GM12865 (cell line): ENCODE measurements at regions not wholly inside any gene's neighbourhood (a gene's known extent, or its start where the extent isn't known, plus 50 kb on each side); places are given as distances from the start of the nearest gene placed in this dataset.

Experiments
- DNase-seq: peaks from one replicate; pipeline ENCODE4 v3.0.0; 2010; ENCODE audit warnings: low read depth
- H3K4me3 ChIP-seq: 2 replicates; pipeline ENCODE4 v1.5.1; 2011; ENCODE audit warnings: mild to moderate bottlenecking, low read depth, low read length, control low read depth
- TF ChIP-seq, protein P1 (sequence below): IDR thresholded peaks from 2 replicates; pipeline ENCODE4 v1.5.1; 2011; ENCODE audit warnings: low read length, control low read depth, low read depth, inconsistent platforms; ENCODE audit not compliant: insufficient read depth; ENCODE audit errors: missing control alignments

DNA sequence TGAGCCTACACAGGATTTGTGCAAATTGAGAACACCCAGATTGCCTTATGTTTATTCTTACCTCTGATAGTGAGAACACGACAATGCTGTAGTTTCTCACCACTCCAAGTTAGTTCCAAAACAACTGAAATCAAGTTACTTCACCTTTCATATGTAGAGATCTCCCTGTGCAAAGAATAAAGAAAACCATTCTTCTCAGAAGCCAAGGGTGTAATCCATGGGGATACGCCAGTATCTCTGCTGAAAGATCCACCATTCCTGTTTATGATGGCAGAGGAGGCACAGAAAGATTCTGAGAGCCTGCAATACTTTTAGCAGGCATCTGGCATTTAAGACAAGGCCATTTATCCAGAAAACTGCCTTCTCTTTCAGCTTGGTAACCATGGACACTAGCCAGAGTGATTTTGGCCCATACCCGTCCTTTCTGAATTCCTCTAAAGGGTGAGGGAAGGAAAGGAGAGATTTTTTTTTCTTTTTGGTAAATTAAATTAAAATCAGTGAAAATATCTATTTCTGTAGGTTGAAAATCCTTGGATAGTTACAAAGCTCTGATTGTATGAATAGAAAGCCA is 355.4 kb upstream of the FAR2 start:
- TF ChIP-seq, protein P1, sequence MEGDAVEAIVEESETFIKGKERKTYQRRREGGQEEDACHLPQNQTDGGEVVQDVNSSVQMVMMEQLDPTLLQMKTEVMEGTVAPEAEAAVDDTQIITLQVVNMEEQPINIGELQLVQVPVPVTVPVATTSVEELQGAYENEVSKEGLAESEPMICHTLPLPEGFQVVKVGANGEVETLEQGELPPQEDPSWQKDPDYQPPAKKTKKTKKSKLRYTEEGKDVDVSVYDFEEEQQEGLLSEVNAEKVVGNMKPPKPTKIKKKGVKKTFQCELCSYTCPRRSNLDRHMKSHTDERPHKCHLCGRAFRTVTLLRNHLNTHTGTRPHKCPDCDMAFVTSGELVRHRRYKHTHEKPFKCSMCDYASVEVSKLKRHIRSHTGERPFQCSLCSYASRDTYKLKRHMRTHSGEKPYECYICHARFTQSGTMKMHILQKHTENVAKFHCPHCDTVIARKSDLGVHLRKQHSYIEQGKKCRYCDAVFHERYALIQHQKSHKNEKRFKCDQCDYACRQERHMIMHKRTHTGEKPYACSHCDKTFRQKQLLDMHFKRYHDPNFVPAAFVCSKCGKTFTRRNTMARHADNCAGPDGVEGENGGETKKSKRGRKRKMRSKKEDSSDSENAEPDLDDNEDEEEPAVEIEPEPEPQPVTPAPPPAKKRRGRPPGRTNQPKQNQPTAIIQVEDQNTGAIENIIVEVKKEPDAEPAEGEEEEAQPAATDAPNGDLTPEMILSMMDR = no peak
- no peak overlapping the region for H3K4me3 ChIP-seq
- no peak for DNase-seq

DNA sequence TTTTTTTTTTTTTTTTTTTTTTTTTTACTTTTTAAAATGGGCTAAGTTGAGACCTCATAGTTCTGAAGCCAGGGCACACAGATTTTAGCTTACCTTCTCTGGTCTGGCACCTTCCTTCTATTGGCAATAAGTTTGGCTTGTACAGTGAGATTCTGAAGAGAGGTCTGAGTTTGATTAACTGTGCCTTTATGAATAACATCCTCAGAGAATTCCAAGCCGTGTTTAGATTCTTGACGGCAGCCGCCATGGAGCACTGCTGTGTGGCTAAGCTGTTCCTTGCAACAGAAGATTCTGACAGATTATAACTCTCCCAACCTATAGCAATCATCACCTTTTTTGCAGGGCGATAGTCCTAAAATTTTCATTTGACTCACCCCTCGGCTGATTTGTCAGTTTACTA is 354.9 kb upstream of the FAR2 start:
- TF ChIP-seq, protein P1 = no peak
- H3K4me3 ChIP-seq = no peak overlapping the region
- no peak for DNase-seq

GRCh38 chr12:28794786-28795185 is 354.3 kb upstream of the FAR2 start:
- TF ChIP-seq, protein P1 = no peak
- no peak for DNase-seq
- H3K4me3 ChIP-seq = no peak overlapping the region

GRCh38 chr12:28795311-28795710 is 353.8 kb upstream of the FAR2 start:
- DNase-seq = no peak
- no peak overlapping the region for H3K4me3 ChIP-seq
- TF ChIP-seq, protein P1 = no peak

GRCh38 chr12:28799348-28799747 is 349.7 kb upstream of the FAR2 start:
- DNase-seq = no peak
- TF ChIP-seq, protein P1 = no peak
- H3K4me3 ChIP-seq = no peak overlapping the region

DNA sequence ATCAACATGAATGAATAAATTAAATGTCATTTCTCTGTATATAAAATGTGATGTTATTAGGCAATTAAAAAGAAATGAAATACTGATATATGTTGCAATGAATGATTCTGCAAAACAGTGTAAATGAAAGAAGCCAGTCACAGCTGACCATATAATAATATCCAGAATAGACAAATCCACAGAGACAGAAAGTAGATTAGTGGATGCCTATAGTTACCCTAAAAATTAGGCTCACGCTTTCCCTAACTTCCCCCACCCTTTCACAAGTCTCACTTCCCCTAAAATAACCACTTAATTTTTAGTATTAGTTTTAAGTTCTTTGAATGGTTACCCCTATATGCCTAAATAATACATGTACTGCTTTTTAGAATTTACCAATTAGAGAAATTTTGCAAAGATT is 348.9 kb upstream of the FAR2 start:
- DNase-seq = peak; percentile 25
- H3K4me3 ChIP-seq = no peak overlapping the region
- TF ChIP-seq, protein P1 = no peak
